HCT116 (cell line): ENCODE measurements at regions not wholly inside any gene's neighbourhood (a gene's known extent, or its start where the extent isn't known, plus 50 kb on each side); places are given as distances from the start of the nearest gene placed in this dataset.

ENCODE experiments used
- ATAC-seq: fragments of 200-7000 bp; cut with Tn5 transposase; 2 replicates; pipeline ENCODE4 v1.9.1; 2020; ENCODE audit warnings: mild to moderate bottlenecking, moderate library complexity
- BruUV-seq: library from RNA; stranded (reverse); fragments of 400-500 nt; replicated peaks from 2 replicates; lab custom pipeline; 2021; lab: Mats Ljungman, UMichigan
- CTCF ChIA-PET: fragments of 300-600 bp; sonication (Branson Sonifier 250); formaldehyde crosslinking; loops from one replicate; lab custom pipeline; 2021; ENCODE audit warnings: antibody characterized with exemption; lab: Charles Lee
- POLR2A ChIA-PET: fragments of 300-600, 350-600 bp; sonication (Branson Sonifier 250); formaldehyde crosslinking; loops from one replicate; lab custom pipeline; 2021; ENCODE audit warnings: antibody characterized with exemption; lab: Charles Lee
- RAD21 ChIA-PET, 2 experiments: fragments of 300-600 bp; sonication (Branson Sonifier 250); formaldehyde crosslinking; loops; one replicate each; lab custom pipeline; 2023; ENCODE audit warnings: low total read pairs in 2 of 2; ENCODE audit not compliant: uncharacterized antibody in 2 of 2, unreplicated experiment in 2 of 2, low non-redundant PET in 1 of 2; lab: Charles Lee
- DNase-seq: peaks from one replicate; pipeline ENCODE4 v3.0.0-alpha.2; 2010; ENCODE audit warnings: low read depth, low spot score
- H2AFZ ChIP-seq: fragments of 200-600 bp; shearing (Covaris generic), sonication (generic); 2 replicates; pipeline ENCODE4 v1.6.1; 2017; ENCODE audit warnings: low read depth, mixed run types, mixed read lengths, antibody characterized with exemption, low read length; ENCODE audit not compliant: poor library complexity, severe bottlenecking
- H3K27ac ChIP-seq: 2 replicates; pipeline ENCODE4 v1.5.1; 2012; ENCODE audit warnings: low read depth, low read length
- H3K27me3 ChIP-seq: fragments of 200-600 bp; sonication (generic); 2 replicates; pipeline ENCODE4 v1.6.1; 2016; ENCODE audit warnings: mixed run types, low read length, mixed read lengths; ENCODE audit not compliant: insufficient read depth
- H3K36me3 ChIP-seq, 2 experiments: fragments of 200-500 bp in 1 of 2; fragments of 200-600 bp in 1 of 2; sonication (Bioruptor generic) in 1 of 2; sonication (generic) in 1 of 2; 2 replicates each; pipeline versions ENCODE4 v1.5.1 to v1.6.1; 2014 to 2016; ENCODE audit warnings: low read length in 2 of 2, inconsistent platforms in 1 of 2, mixed read lengths in 1 of 2, mixed run types in 1 of 2; ENCODE audit not compliant: insufficient read depth in 2 of 2, control insufficient read depth in 1 of 2
- H3K4me1 ChIP-seq, 2 experiments: fragments of 200-600 bp in 1 of 2; sonication (generic) in 1 of 2; 2 replicates each; pipeline versions ENCODE4 v1.5.1 to v1.6.1; 2012 to 2017; ENCODE audit warnings: low read length in 2 of 2, inconsistent platforms in 1 of 2, mild to moderate bottlenecking in 1 of 2, mixed read lengths in 1 of 2, mixed run types in 1 of 2, moderate library complexity in 1 of 2; ENCODE audit not compliant: insufficient read depth in 2 of 2, control insufficient read depth in 1 of 2
- H3K4me2 ChIP-seq: fragments of 200-600 bp; sonication (generic); 2 replicates; pipeline ENCODE4 v1.6.1; 2017; ENCODE audit warnings: mixed run types, low read length, mixed read lengths
- H3K4me3 ChIP-seq, 2 experiments: fragments of 200-600 bp in 1 of 2; sonication (generic) in 1 of 2; replicated peaks in 1 of 2; 2 replicates each; pipeline ENCODE4 v1.5.1; 2011 to 2016; ENCODE audit warnings: low read length in 2 of 2, control low read depth in 1 of 2, low read depth in 1 of 2, mild to moderate bottlenecking in 1 of 2, mixed read lengths in 1 of 2, mixed run types in 1 of 2
- H3K79me2 ChIP-seq: fragments of 200-600 bp; sonication (generic); 2 replicates; pipeline ENCODE4 v1.6.1; 2017; ENCODE audit warnings: mild to moderate bottlenecking, mixed run types, low read length, moderate library complexity, mixed read lengths; ENCODE audit not compliant: insufficient read depth
- H3K9ac ChIP-seq: fragments of 200-600 bp; sonication (generic); 2 replicates; pipeline ENCODE4 v1.6.1; 2016; ENCODE audit warnings: low read length, mixed read lengths
- H3K9me2 ChIP-seq: fragments of 200-600 bp; sonication (generic), shearing (Covaris generic); 2 replicates; pipeline ENCODE4 v1.6.1; 2017; ENCODE audit warnings: mixed run types, mild to moderate bottlenecking, moderate library complexity; ENCODE audit not compliant: insufficient read depth
- H3K9me3 ChIP-seq, 2 experiments: fragments of 200-500 bp in 1 of 2; fragments of 200-600 bp in 1 of 2; sonication (Bioruptor generic) in 1 of 2; sonication (generic) in 1 of 2; 2 replicates each; pipeline ENCODE4 v1.6.1; 2014 to 2017; ENCODE audit warnings: low read length in 2 of 2, mixed read lengths in 2 of 2, inconsistent platforms in 1 of 2, low read depth in 1 of 2, mild to moderate bottlenecking in 1 of 2, mixed run types in 1 of 2, moderate library complexity in 1 of 2; ENCODE audit not compliant: control insufficient read depth in 1 of 2, insufficient read depth in 1 of 2
- H4K20me1 ChIP-seq: fragments of 200-600 bp; sonication (generic), shearing (Covaris generic); 2 replicates; pipeline ENCODE4 v1.6.1; 2017; ENCODE audit warnings: mixed run types, mild to moderate bottlenecking, moderate library complexity; ENCODE audit not compliant: insufficient read depth
- EGR1 ChIP-seq: IDR thresholded peaks from 2 replicates; pipeline ENCODE4 v1.6.1; 2012; ENCODE audit warnings: low read depth
- EZH2 ChIP-seq: fragments of 200-600 bp; sonication (generic); IDR thresholded peaks from 2 replicates; pipeline ENCODE4 v1.6.1; 2017; ENCODE audit warnings: antibody characterized with exemption, mixed run types
- FOSL1 ChIP-seq: IDR thresholded peaks from 2 replicates; pipeline ENCODE4 v1.6.1; 2012; ENCODE audit warnings: low read depth
- POLR2A ChIP-seq: IDR thresholded peaks from 2 replicates; pipeline ENCODE4 v1.7.0; 2011; ENCODE audit warnings: borderline replicate concordance; ENCODE audit not compliant: insufficient read depth, insufficient read length; ENCODE audit errors: extremely low read depth
- POLR2AphosphoS5 ChIP-seq: IDR thresholded peaks from 2 replicates; pipeline ENCODE4 v1.6.1; 2011; ENCODE audit warnings: mild to moderate bottlenecking, low read depth, low read length, moderate library complexity
- RAD21 ChIP-seq: IDR thresholded peaks from 2 replicates; pipeline ENCODE4 v1.6.1; 2012; ENCODE audit warnings: low read depth, mild to moderate bottlenecking
- SRF ChIP-seq: IDR thresholded peaks from 2 replicates; pipeline ENCODE4 v1.6.1; 2012; ENCODE audit warnings: low read depth
- TCF7L2 ChIP-seq: IDR thresholded peaks from 2 replicates; pipeline ENCODE4 v1.7.0; 2011; ENCODE audit warnings: borderline replicate concordance, inconsistent platforms; ENCODE audit not compliant: insufficient read depth, insufficient read length; ENCODE audit errors: extremely low read depth
- YY1 ChIP-seq: IDR thresholded peaks from 2 replicates; pipeline ENCODE4 v1.6.1; 2011; ENCODE audit warnings: low read length, low read depth, moderate library complexity, mild to moderate bottlenecking; ENCODE audit not compliant: insufficient replicate concordance; ENCODE audit errors: extremely low read depth
- ZNF274 ChIP-seq: fragments of 200-500 bp; sonication (Bioruptor generic); IDR thresholded peaks from 2 replicates; pipeline ENCODE4 v1.6.1; 2014; ENCODE audit warnings: mild to moderate bottlenecking, low read depth, low read length, inconsistent platforms
- intact Hi-C: fragments of 100-400 bp; cut with micrococcal nuclease; formaldehyde crosslinking; loops from 2 replicates; pipeline ENCODE4 v1.10.0; 2022
- TF ChIP-seq, protein P1 (sequence below): IDR thresholded peaks from 2 replicates; pipeline ENCODE4 v1.6.1; 2011; ENCODE audit warnings: mild to moderate bottlenecking, low read length, moderate library complexity; ENCODE audit not compliant: insufficient replicate concordance; ENCODE audit errors: extremely low read depth
- TF ChIP-seq, protein P2 (sequence below): IDR thresholded peaks from 2 replicates; pipeline ENCODE4 v1.6.1; 2012; ENCODE audit warnings: low read depth
- TF ChIP-seq, protein P3 (sequence below), 3 experiments: fragments of 200-600 bp in 1 of 3; sonication (generic) in 1 of 3; IDR thresholded peaks in 2 of 3; conservative IDR thresholded peaks in 1 of 3; 2 replicates each; pipeline ENCODE4 v1.5.1; 2012 to 2017; ENCODE audit warnings: low read depth in 2 of 3, low read length in 2 of 3, antibody characterized with exemption in 1 of 3, borderline replicate concordance in 1 of 3, control low read depth in 1 of 3, mild to moderate bottlenecking in 1 of 3, mixed read lengths in 1 of 3, mixed run types in 1 of 3, moderate library complexity in 1 of 3; ENCODE audit not compliant: insufficient read depth in 1 of 3

DNA sequence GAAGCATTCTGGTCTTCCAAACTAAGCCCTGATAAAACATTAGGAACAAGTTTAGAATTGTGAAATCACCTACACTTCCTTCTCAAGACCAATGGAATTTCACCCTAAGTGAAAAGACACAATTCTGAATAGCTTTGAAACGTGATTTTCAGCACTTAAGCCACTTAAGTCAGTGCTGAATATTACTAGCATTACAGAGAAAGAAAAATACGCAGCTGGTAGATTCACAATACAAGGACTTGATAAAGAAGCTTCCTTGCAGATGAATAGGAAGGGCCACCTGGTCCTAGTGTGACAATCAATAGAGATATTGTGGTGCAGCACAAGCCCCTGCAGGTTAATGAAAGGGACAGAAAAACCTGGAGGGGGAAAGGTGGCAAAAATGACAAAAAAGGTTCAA, 353.1 kb upstream of the ALCAM start:
- H3K4me1 ChIP-seq, result no peaks in the 10 kb centered on the region
- intact Hi-C loops, result no loop called here
- H3K79me2 ChIP-seq, result no peaks in the 10 kb centered on the region
- H3K27ac ChIP-seq, result no peak overlapping the region
- BruUV-seq, result no TSS peak
- no peak overlapping the region for H3K4me2 ChIP-seq
- DNase-seq (no peak), ATAC-seq (no peak)
- H3K9me3 ChIP-seq, result no peaks in the 10 kb centered on the region
- H3K9ac ChIP-seq, result no peak overlapping the region
- no peak for TF ChIP-seq FOSL1
- TF ChIP-seq EGR1, result no peak
- TF ChIP-seq, protein P1, sequence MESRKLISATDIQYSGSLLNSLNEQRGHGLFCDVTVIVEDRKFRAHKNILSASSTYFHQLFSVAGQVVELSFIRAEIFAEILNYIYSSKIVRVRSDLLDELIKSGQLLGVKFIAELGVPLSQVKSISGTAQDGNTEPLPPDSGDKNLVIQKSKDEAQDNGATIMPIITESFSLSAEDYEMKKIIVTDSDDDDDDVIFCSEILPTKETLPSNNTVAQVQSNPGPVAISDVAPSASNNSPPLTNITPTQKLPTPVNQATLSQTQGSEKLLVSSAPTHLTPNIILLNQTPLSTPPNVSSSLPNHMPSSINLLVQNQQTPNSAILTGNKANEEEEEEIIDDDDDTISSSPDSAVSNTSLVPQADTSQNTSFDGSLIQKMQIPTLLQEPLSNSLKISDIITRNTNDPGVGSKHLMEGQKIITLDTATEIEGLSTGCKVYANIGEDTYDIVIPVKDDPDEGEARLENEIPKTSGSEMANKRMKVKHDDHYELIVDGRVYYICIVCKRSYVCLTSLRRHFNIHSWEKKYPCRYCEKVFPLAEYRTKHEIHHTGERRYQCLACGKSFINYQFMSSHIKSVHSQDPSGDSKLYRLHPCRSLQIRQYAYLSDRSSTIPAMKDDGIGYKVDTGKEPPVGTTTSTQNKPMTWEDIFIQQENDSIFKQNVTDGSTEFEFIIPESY, result no peak
- no peak for TF ChIP-seq YY1
- 0 out of 2 replicates have a peak, but pooled peaks cover 3% of the 10 kb centered on the region for H3K9me2 ChIP-seq
- H4K20me1 ChIP-seq, result no peaks in the 10 kb centered on the region
- no peaks in the 10 kb centered on the region for H3K27me3 ChIP-seq
- no peak overlapping the region for H3K4me3 ChIP-seq
- no peaks in the 10 kb centered on the region for H3K36me3 ChIP-seq
- ChIA-PET CTCF (no interaction called here), RAD21 (no interaction called here), POLR2A (no interaction called here)
- H2AFZ ChIP-seq, result no peak overlapping the region

DNA sequence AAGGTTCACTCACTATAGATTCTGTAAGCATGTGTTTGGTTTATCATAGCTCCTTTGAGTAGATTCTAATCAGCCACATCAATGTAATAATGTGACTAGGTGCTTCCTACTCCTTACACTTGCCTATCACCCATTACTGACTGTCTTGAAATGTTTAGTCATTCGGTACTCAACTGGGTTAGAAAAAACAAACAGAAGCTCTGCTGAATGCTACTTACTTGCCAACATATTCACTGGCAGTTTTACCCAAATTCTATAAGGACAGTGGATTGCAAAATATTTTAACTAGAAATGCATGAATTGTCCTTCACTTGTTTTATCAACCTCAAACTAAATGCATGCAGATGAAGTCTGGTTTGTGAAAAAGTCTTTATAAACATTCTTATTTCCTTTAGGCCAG, 352.1 kb upstream of the ALCAM start:
- H3K27me3 ChIP-seq, result no peaks in the 10 kb centered on the region
- ATAC-seq (no peak), DNase-seq (no peak)
- H3K4me1 ChIP-seq, result no peaks in the 10 kb centered on the region
- 0 out of 2 replicates have a peak, but pooled peaks cover 3% of the 10 kb centered on the region for H3K9me2 ChIP-seq
- ChIA-PET POLR2A (no interaction called here), RAD21 (no interaction called here), CTCF (no interaction called here)
- no peak overlapping the region for H3K4me3 ChIP-seq
- BruUV-seq, result no TSS peak
- H3K9ac ChIP-seq, result no peak overlapping the region
- H3K36me3 ChIP-seq, result no peaks in the 10 kb centered on the region
- intact Hi-C loops, result no loop called here
- no peaks in the 10 kb centered on the region for H4K20me1 ChIP-seq
- H3K4me2 ChIP-seq, result no peak overlapping the region
- H3K79me2 ChIP-seq, result no peaks in the 10 kb centered on the region
- H2AFZ ChIP-seq, result no peak overlapping the region
- H3K9me3 ChIP-seq, result no peaks in the 10 kb centered on the region
- H3K27ac ChIP-seq, result no peak overlapping the region
- TF ChIP-seq ZNF274 (no peak), POLR2A (no peak), TCF7L2 (no peak), EZH2 (no peak), POLR2AphosphoS5 (no peak), FOSL1 (no peak), SRF (no peak), RAD21 (no peak), EGR1 (no peak)
- TF ChIP-seq, protein P2, sequence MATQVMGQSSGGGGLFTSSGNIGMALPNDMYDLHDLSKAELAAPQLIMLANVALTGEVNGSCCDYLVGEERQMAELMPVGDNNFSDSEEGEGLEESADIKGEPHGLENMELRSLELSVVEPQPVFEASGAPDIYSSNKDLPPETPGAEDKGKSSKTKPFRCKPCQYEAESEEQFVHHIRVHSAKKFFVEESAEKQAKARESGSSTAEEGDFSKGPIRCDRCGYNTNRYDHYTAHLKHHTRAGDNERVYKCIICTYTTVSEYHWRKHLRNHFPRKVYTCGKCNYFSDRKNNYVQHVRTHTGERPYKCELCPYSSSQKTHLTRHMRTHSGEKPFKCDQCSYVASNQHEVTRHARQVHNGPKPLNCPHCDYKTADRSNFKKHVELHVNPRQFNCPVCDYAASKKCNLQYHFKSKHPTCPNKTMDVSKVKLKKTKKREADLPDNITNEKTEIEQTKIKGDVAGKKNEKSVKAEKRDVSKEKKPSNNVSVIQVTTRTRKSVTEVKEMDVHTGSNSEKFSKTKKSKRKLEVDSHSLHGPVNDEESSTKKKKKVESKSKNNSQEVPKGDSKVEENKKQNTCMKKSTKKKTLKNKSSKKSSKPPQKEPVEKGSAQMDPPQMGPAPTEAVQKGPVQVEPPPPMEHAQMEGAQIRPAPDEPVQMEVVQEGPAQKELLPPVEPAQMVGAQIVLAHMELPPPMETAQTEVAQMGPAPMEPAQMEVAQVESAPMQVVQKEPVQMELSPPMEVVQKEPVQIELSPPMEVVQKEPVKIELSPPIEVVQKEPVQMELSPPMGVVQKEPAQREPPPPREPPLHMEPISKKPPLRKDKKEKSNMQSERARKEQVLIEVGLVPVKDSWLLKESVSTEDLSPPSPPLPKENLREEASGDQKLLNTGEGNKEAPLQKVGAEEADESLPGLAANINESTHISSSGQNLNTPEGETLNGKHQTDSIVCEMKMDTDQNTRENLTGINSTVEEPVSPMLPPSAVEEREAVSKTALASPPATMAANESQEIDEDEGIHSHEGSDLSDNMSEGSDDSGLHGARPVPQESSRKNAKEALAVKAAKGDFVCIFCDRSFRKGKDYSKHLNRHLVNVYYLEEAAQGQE, result no peak
- TF ChIP-seq, protein P3, sequence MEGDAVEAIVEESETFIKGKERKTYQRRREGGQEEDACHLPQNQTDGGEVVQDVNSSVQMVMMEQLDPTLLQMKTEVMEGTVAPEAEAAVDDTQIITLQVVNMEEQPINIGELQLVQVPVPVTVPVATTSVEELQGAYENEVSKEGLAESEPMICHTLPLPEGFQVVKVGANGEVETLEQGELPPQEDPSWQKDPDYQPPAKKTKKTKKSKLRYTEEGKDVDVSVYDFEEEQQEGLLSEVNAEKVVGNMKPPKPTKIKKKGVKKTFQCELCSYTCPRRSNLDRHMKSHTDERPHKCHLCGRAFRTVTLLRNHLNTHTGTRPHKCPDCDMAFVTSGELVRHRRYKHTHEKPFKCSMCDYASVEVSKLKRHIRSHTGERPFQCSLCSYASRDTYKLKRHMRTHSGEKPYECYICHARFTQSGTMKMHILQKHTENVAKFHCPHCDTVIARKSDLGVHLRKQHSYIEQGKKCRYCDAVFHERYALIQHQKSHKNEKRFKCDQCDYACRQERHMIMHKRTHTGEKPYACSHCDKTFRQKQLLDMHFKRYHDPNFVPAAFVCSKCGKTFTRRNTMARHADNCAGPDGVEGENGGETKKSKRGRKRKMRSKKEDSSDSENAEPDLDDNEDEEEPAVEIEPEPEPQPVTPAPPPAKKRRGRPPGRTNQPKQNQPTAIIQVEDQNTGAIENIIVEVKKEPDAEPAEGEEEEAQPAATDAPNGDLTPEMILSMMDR (IDR thresholded peaks at IDR 0.05 in 2 of 3, conservative IDR thresholded peaks at IDR 0.05 in 1 of 3; ENCODE audit: borderline replicate concordance in 1 of 3, insufficient read depth in 1 of 3, low read depth in 2 of 3, low read length in 2 of 3), result no peak
